Stimulated activated naive CD8-positive, alpha-beta T cell treated with anti-CD3 and anti-CD28 coated beads, Interleukin-15, amount 100 ng/mL, for 72 hours (primary cell): ENCODE measurements at regions not wholly inside any gene's neighbourhood (a gene's known extent, or its start where the extent isn't known, plus 50 kb on each side); places are given as distances from the start of the nearest gene placed in this dataset.
"Not testable (repeated sequence)": the region's sequence is repeated elsewhere in the genome, so short reads cannot be mapped to it uniquely, and the experiment has no call there.

Experiments used
- ATAC-seq: fragments of 150-1000 bp; cut with Tn5 transposase; 2 replicates; pipeline ENCODE4 v1.10.0; 2021; ENCODE audit warnings: mild to moderate bottlenecking, moderate library complexity
- DNase-seq, 2 donors: peaks; one replicate each; pipeline ENCODE4 v3.0.0; 2021 to 2022
- H3K27ac Mint-ChIP-seq, 2 donors: one replicate each; pipeline ENCODE4 v1.8.0; 2022; ENCODE audit warnings: mild to moderate bottlenecking in 2 of 2, mixed read lengths in 2 of 2, moderate library complexity in 2 of 2
- H3K27me3 Mint-ChIP-seq: one replicate; pipeline ENCODE4 v1.8.0; 2022; ENCODE audit warnings: mixed read lengths
- H3K4me1 Mint-ChIP-seq: one replicate; pipeline ENCODE4 v1.8.0; 2022; ENCODE audit warnings: mild to moderate bottlenecking, mixed read lengths
- H3K4me3 Mint-ChIP-seq, 2 donors: one replicate each; pipeline ENCODE4 v1.8.0; 2022; ENCODE audit warnings: mild to moderate bottlenecking in 2 of 2, mixed read lengths in 2 of 2, moderate library complexity in 1 of 2
- H3K9me3 Mint-ChIP-seq, 2 donors: one replicate each; pipeline ENCODE4 v1.8.0; 2022; ENCODE audit warnings: mixed read lengths in 2 of 2

GRCh38 chr22:26082866-26083265 is 86.4 kb upstream of the SEZ6L start:
- ATAC-seq (no peak), DNase-seq (no peak)
- H3K4me3 Mint-ChIP-seq, result no peak overlapping the region
- H3K9me3 Mint-ChIP-seq, result peaks cover 0 to 5% of the 10 kb centered on the region in 2 donors
- no peaks in the 10 kb centered on the region for H3K27me3 Mint-ChIP-seq
- no peaks in the 10 kb centered on the region for H3K4me1 Mint-ChIP-seq
- no peak overlapping the region for H3K27ac Mint-ChIP-seq

GRCh38 chr22:26086359-26086758 is 82.9 kb upstream of the SEZ6L start:
- Mint-ChIP-seq H3K27me3 (peaks cover 6% of the 10 kb centered on the region), H3K4me1 (no peaks in the 10 kb centered on the region), H3K9me3 (no peaks in the 10 kb centered on the region), H3K27ac (no peak overlapping the region), H3K4me3 (no peak overlapping the region)
- DNase-seq, result no peak
- no peak for ATAC-seq

DNA sequence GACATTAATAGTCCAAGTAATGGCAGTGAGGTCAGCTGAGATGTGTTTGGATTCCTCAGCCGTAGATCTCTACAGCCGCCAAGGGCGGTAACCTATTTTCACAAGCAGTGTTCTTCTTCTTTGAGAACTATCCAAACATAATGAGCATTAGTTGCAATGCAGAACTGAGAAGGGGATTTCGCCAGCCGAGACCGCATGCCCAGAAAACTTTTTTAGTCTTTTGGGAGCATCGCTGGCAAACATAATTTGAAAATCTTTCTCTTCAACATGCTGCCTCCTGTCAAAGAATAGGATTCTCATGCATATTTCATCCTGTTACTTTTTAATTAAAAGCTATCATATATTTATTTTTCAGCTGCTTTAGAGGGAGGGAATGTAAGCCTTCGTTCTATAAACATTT is 81.4 kb upstream of the SEZ6L start:
- Mint-ChIP-seq H3K9me3 (no peaks in the 10 kb centered on the region), H3K27ac (no peak overlapping the region), H3K27me3 (peaks cover 7% of the 10 kb centered on the region), H3K4me1 (no peaks in the 10 kb centered on the region), H3K4me3 (no peak overlapping the region)
- ATAC-seq (no peak), DNase-seq (no peak)

- H3K27ac Mint-ChIP-seq, result no peak overlapping the region
- ATAC-seq, result no peak
- H3K27me3 Mint-ChIP-seq, result peaks cover 7% of the 10 kb centered on the region
- no peaks in the 10 kb centered on the region for H3K4me1 Mint-ChIP-seq
- no peak for DNase-seq
- no peaks in the 10 kb centered on the region for H3K9me3 Mint-ChIP-seq
- no peak overlapping the region for H3K4me3 Mint-ChIP-seq
Observed at GRCh38 chr22:26090821-26091220, 78.4 kb upstream of the SEZ6L start.

- H3K4me3 Mint-ChIP-seq, DNase-seq, H3K9me3 Mint-ChIP-seq, H3K27ac Mint-ChIP-seq, H3K4me1 Mint-ChIP-seq, ATAC-seq: not testable (repeated sequence)
- H3K27me3 Mint-ChIP-seq, result peaks cover 15% of the 10 kb centered on the region
Observed at GRCh38 chr22:26094497-26094896, 74.8 kb upstream of the SEZ6L start.

DNA sequence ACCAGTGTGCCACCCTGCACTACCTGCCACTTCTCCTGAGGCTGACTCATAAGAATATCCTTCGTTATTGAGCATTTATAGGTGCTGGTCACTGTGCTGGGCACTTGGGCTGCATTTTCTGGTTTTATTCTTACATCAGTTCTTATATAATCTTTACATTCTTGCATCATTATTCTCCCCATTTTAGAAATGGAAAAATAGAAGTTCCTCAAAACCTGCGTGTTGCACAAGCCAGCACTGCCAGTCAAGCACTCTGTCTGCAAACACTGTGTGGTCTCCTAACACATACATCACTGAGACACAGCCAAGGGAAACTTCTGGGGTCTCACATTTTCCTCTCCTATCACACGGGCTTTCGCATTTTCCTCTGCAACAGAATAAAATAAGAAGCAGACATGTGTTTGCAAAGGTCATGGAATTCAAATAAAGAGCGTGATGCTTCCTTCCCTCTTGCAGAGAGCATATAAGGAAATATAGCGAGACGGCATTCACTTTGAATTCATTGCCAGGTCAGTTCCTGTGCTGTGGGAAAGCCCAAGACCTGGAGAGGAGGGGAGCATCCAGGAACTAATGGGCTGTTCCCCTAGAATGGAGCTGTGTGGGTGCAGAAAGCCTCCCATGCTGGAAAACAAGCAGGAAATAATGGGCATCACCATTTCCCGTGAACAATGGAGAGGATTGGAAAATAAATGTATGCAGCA is 73.9 kb upstream of the SEZ6L start:
- Mint-ChIP-seq H3K27me3 (peaks cover 15% of the 10 kb centered on the region), H3K4me3 (no peak overlapping the region), H3K27ac (no peak overlapping the region), H3K9me3 (no peaks in the 10 kb centered on the region), H3K4me1 (no peaks in the 10 kb centered on the region)
- ATAC-seq, result no peak
- no peak for DNase-seq

GRCh38 chr22:26097411-26097810 is 71.9 kb upstream of the SEZ6L start:
- H3K9me3 Mint-ChIP-seq, result no peaks in the 10 kb centered on the region
- H3K4me1 Mint-ChIP-seq, result no peaks in the 10 kb centered on the region
- ATAC-seq (no peak), DNase-seq (no peak)
- H3K27me3 Mint-ChIP-seq, result peaks cover 7% of the 10 kb centered on the region
- H3K27ac Mint-ChIP-seq, result no peak overlapping the region
- no peak overlapping the region for H3K4me3 Mint-ChIP-seq

DNA sequence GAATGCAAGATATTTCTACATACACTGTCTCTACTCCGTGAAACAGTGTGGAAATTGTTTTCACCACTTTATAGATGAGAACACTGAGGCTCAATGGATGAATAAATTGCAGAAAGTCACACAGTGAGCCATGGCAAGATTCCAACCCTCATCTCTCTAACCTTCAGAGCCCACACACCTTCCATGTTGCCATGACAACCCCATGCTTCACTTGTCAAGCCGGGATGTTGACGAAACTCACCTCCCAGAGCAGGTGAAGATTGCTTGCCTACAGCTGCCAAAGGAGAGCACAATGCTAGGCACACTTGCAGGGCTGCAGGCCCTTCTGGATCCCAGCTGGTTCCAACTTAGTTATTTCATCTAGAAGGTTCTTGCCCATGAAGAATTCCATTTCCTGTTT is 71.4 kb upstream of the SEZ6L start:
- no peak overlapping the region for H3K27ac Mint-ChIP-seq
- H3K4me1 Mint-ChIP-seq, result no peaks in the 10 kb centered on the region
- H3K4me3 Mint-ChIP-seq, result no peak overlapping the region
- H3K27me3 Mint-ChIP-seq, result peaks cover 7% of the 10 kb centered on the region
- no peaks in the 10 kb centered on the region for H3K9me3 Mint-ChIP-seq
- no peak for DNase-seq
- no peak for ATAC-seq

- no peak overlapping the region for H3K4me3 Mint-ChIP-seq
- ATAC-seq (no peak), DNase-seq (no peak)
- no peak overlapping the region for H3K27ac Mint-ChIP-seq
- no peaks in the 10 kb centered on the region for H3K4me1 Mint-ChIP-seq
- peaks cover 12% of the 10 kb centered on the region for H3K27me3 Mint-ChIP-seq
- no peaks in the 10 kb centered on the region for H3K9me3 Mint-ChIP-seq
Observed at GRCh38 chr22:26103023-26103422, 66.2 kb upstream of the SEZ6L start.

DNA sequence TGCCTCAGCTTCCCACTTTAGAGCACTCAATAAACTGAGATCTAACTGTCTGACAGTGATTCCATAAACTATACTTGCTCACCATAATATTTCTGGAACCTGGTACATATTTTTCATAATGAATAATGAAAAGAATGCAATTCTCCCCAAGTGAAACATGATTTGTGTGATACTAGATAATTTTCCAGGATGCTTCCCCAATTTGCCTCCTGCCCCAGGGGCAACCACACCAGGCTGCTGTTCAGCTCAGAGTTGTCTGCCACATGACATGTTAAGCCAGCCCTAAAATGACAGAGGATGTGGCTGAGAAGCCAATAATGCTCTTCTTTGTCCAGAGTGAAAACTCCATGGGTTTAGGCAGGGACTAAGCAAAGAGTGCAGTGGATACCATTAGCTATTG is 62.9 kb upstream of the SEZ6L start:
- peak overlapping the region in 1 of 2 donors; percentile 66 for H3K27ac Mint-ChIP-seq
- DNase-seq (no peak), ATAC-seq (no peak)
- no peaks in the 10 kb centered on the region for H3K4me1 Mint-ChIP-seq
- peaks cover 23% of the 10 kb centered on the region for H3K27me3 Mint-ChIP-seq
- H3K9me3 Mint-ChIP-seq, result peaks cover 5 to 7% of the 10 kb centered on the region in 2 donors
- no peak overlapping the region for H3K4me3 Mint-ChIP-seq

DNA sequence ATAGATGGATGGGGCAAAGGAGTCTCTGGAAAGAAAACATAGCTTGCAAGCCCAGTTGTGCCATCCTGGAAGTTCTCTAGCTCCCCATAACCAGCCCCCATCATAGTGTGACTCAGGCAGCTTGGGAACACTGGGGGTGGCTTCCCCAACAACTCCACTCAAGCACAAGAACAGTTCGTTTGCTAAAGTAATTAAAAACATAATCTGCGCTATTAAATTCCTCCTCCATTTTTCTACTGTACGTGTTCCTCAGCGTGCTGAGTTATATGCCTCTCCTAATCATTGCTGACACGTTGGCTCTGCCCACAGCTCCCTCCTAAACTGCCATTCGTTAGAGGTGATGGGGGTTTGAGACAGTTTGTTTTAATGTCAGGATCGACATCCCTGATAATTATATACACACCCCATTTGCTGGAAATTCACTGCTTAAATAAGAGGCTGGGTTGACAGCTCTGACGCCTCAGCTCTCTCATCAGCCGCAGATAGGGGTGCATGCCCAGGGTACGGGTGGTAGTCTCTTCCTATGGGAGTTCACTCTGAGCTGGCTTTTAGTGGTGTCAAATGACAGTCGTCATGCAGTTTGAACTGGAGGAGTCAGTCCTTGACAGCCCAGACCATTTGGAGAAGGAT is 59.5 kb upstream of the SEZ6L start:
- no peak overlapping the region for H3K4me3 Mint-ChIP-seq
- H3K27me3 Mint-ChIP-seq, result peaks cover 39% of the 10 kb centered on the region
- H3K9me3 Mint-ChIP-seq, result peaks cover 5 to 7% of the 10 kb centered on the region in 2 donors
- ATAC-seq, result no peak
- H3K27ac Mint-ChIP-seq, result no peak overlapping the region
- H3K4me1 Mint-ChIP-seq, result no peaks in the 10 kb centered on the region
- no peak for DNase-seq

GRCh38 chr22:26114826-26115225 is 54.4 kb upstream of the SEZ6L start:
- Mint-ChIP-seq H3K4me3 (no peak overlapping the region), H3K9me3 (peaks cover 5 to 7% of the 10 kb centered on the region in 2 donors), H3K27ac (no peak overlapping the region), H3K27me3 (peaks cover 42% of the 10 kb centered on the region), H3K4me1 (no peaks in the 10 kb centered on the region)
- DNase-seq, result no peak
- ATAC-seq, result no peak

GRCh38 chr22:26115266-26115665 is 54.0 kb upstream of the SEZ6L start:
- H3K4me1 Mint-ChIP-seq, result no peaks in the 10 kb centered on the region
- DNase-seq, result no peak
- no peak overlapping the region for H3K27ac Mint-ChIP-seq
- H3K4me3 Mint-ChIP-seq, result no peak overlapping the region
- peaks cover 44% of the 10 kb centered on the region for H3K27me3 Mint-ChIP-seq
- no peak for ATAC-seq
- H3K9me3 Mint-ChIP-seq, result peaks cover 5 to 6% of the 10 kb centered on the region in 2 donors
